ENCODE measurements at regions not wholly inside any gene's neighbourhood (a gene's known extent, or its start where the extent isn't known, plus 50 kb on each side); places are given as distances from the start of the nearest gene placed in this dataset.

- Histone ChIP-seq H3K9me3 (no peaks in the 10 kb centered on the region), H3K4me1 (no peaks in the 10 kb centered on the region), H3K4me3 (no peak overlapping the region), H3K27ac (no peak overlapping the region), H3K36me3 (no peaks in the 10 kb centered on the region), H3K27me3 (no peaks in the 10 kb centered on the region)
- no peak for DNase-seq (ENCODE audit: low spot score)
- TF ChIP-seq, protein P1, sequence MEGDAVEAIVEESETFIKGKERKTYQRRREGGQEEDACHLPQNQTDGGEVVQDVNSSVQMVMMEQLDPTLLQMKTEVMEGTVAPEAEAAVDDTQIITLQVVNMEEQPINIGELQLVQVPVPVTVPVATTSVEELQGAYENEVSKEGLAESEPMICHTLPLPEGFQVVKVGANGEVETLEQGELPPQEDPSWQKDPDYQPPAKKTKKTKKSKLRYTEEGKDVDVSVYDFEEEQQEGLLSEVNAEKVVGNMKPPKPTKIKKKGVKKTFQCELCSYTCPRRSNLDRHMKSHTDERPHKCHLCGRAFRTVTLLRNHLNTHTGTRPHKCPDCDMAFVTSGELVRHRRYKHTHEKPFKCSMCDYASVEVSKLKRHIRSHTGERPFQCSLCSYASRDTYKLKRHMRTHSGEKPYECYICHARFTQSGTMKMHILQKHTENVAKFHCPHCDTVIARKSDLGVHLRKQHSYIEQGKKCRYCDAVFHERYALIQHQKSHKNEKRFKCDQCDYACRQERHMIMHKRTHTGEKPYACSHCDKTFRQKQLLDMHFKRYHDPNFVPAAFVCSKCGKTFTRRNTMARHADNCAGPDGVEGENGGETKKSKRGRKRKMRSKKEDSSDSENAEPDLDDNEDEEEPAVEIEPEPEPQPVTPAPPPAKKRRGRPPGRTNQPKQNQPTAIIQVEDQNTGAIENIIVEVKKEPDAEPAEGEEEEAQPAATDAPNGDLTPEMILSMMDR (IDR thresholded peaks at IDR 0.05), result no peak
Measured at GRCh38 chr12:22974865-22975264, 349.9 kb downstream of the ETNK1 start.

GRCh38 chr12:22978962-22979361 lies 354.0 kb downstream of the ETNK1 start:
- TF ChIP-seq, protein P1 (IDR thresholded peaks at IDR 0.05), result no peak
- H3K27me3 ChIP-seq, result no peaks in the 10 kb centered on the region
- no peaks in the 10 kb centered on the region for H3K36me3 ChIP-seq
- no peak overlapping the region for H3K27ac ChIP-seq
- H3K4me1 ChIP-seq, result no peaks in the 10 kb centered on the region
- no peaks in the 10 kb centered on the region for H3K9me3 ChIP-seq
- no peak for DNase-seq (ENCODE audit: low spot score)
- H3K4me3 ChIP-seq, result no peak overlapping the region

- no peaks in the 10 kb centered on the region for H3K36me3 ChIP-seq
- no peaks in the 10 kb centered on the region for H3K27me3 ChIP-seq
- no peaks in the 10 kb centered on the region for H3K9me3 ChIP-seq
- H3K4me3 ChIP-seq, result no peak overlapping the region
- TF ChIP-seq, protein P1 (IDR thresholded peaks at IDR 0.05), result no peak
- no peaks in the 10 kb centered on the region for H3K4me1 ChIP-seq
- DNase-seq (ENCODE audit: low spot score), result no peak
- H3K27ac ChIP-seq, result no peak overlapping the region
Measured at GRCh38 chr12:22979854-22980469, 355.0 kb downstream of the ETNK1 start.

- Histone ChIP-seq H3K4me3 (no peak overlapping the region), H3K9me3 (no peaks in the 10 kb centered on the region), H3K36me3 (no peaks in the 10 kb centered on the region), H3K27ac (no peak overlapping the region), H3K4me1 (no peaks in the 10 kb centered on the region), H3K27me3 (no peaks in the 10 kb centered on the region)
- TF ChIP-seq, protein P1 (IDR thresholded peaks at IDR 0.05), result no peak
- DNase-seq (ENCODE audit: low spot score), result no peak
Measured at GRCh38 chr12:22981711-22982110, 356.7 kb downstream of the ETNK1 start.

DNA sequence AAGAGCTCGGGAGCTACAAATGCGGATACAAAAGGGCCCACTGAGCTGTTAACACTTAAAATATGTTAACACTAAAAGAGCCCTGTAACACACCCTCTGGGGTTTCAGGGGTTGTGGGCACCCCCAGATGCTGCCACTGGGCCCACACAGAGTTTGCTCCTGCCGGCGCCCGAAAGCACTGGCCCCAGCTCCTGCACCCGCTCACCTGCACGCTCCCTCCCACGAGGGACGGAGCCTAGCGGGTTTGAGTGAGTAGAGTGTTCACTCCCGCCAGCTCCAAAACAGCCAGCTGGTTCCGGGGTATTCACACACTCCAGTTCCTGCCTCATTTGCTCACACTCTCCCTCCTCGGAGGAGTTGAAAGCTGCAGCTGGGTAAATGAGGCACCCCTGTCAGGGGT lies 357.7 kb downstream of the ETNK1 start:
- TF ChIP-seq, protein P1 (IDR thresholded peaks at IDR 0.05), result no peak
- Histone ChIP-seq H3K27ac (no peak overlapping the region), H3K36me3 (no peaks in the 10 kb centered on the region), H3K4me1 (no peaks in the 10 kb centered on the region), H3K27me3 (no peaks in the 10 kb centered on the region), H3K4me3 (no peak overlapping the region), H3K9me3 (no peaks in the 10 kb centered on the region)
- no peak for DNase-seq (ENCODE audit: low spot score)

DNA sequence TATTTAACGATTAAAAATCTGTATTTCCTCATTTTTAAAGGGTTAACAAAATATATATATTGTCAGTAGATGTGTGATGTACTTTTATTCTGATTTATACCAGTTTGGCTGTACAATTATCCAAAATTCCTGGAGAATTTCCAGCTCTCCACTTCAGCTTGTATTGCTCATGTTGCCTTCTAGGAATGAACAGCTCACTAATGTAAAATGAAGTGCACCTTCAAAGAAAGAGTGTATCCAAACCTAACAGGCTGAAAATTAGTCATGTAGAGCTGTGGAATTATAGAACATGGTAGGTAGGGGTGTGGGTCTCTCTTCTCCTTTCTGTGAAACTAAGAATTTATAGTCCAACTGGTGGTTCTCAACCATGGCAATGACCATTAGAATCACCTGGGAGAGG lies 362.0 kb downstream of the ETNK1 start:
- H3K4me3 ChIP-seq, result no peak overlapping the region
- no peaks in the 10 kb centered on the region for H3K4me1 ChIP-seq
- no peaks in the 10 kb centered on the region for H3K27me3 ChIP-seq
- TF ChIP-seq, protein P1 (IDR thresholded peaks at IDR 0.05), result no peak
- H3K9me3 ChIP-seq, result no peaks in the 10 kb centered on the region
- H3K36me3 ChIP-seq, result no peaks in the 10 kb centered on the region
- no peak overlapping the region for H3K27ac ChIP-seq
- DNase-seq (ENCODE audit: low spot score), result no peak

Data from right atrium auricular region (tissue), 2 donors.